Tongue (tissue), 1 donor: ENCODE measurements at regions not wholly inside any gene's neighbourhood (a gene's known extent, or its start where the extent isn't known, plus 50 kb on each side); places are given as distances from the start of the nearest gene placed in this dataset.
"Not testable (repeated sequence)": the region's sequence is repeated elsewhere in the genome, so short reads cannot be mapped to it uniquely, and the experiment has no call there.

Experiments used
- DNase-seq: peaks from one replicate; pipeline ENCODE4 v3.0.0-alpha.2; 2015

- DNase-seq, result no peak
Observed at GRCh38 chr20:48440916-48441315, 386.9 kb downstream of the PREX1 start.

DNA sequence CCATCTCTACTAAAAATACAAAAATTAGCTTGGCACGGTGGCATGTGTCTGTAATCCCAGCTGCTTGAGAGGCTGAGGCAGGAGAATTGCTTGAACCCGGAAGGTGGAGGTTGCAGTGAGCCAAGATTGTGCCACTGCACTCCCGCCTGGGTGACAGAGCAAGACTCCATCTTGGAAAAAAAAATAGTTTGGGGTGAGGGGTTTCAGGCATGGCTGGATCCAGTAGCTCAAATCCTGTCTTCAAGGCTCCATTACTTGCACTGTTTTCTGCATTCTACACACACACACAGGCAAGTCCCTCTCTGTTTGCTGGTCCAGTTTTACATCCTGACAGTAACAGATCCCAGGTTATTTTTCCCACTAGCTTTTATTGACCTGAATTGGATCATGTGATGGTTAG is 387.5 kb downstream of the PREX1 start:
- DNase-seq, result not testable (repeated sequence)

GRCh38 chr20:48437146-48437545 is 390.7 kb downstream of the PREX1 start:
- no peak for DNase-seq

- DNase-seq, result not testable (repeated sequence)
Observed at GRCh38 chr20:48436609-48437008, 391.2 kb downstream of the PREX1 start.

DNA sequence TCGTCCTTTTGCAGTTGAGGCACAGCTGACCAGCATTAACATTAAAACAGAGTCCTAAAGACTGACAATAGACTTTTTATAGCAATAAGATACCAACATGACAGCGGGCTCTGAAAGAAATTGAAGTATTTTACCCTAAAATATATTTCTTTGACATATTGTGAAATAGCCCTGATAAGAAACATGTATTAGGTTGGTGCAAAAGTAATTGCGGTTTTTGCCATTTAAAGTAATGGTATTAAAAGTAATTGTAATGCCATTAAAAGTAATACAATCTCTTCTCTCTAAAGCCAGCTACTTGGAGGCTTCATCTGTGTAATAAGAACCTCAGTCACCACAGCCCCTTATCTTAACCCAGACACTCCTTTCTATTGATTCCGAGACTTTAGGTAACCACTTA is 394.6 kb downstream of the PREX1 start:
- no peak for DNase-seq

- no peak for DNase-seq
Observed at GRCh38 chr20:48432494-48432832, 395.3 kb downstream of the PREX1 start.

- DNase-seq, result peak; percentile 34
Observed at GRCh38 chr20:48431653-48432493, 395.9 kb downstream of the PREX1 start.

DNA sequence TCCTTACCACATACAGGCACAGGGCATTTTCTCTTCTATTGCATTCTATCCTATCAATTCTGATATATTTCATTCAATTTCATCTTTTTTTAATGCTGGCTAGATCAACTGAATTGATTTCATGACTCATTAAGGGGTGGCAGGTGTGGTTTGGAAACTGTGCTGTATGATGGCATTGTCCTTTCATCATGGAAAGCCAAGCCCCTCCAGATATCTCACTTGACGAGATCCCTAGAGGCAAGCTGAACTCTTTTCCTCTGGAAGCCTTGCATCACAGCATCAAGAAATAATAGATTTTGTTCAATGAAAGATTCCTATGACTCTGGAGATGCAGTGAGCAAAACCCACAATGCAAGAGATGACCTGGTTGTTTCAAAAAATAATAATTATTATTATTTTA is 401.2 kb downstream of the PREX1 start:
- no peak for DNase-seq

GRCh38 chr20:48425817-48426612 is 401.8 kb downstream of the PREX1 start:
- DNase-seq, result no peak

DNA sequence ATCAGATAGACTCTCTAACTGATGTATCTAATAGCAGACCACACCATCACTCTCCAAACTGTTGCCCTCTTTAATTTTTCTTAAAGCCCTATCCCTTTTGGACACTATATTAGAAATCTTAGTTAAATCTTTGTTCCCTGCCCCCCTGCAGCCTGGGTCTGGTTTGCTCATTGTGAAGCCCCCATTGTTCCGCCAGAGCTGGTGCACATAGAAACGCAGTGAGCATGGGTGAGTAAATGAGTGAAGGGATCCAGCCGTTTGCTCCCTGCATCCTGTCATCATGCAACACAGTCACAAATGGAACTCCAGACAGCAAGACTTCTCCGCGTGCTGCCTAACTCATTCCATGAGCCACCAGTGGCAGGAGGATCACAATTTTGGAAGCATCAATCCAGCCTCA is 402.5 kb downstream of the PREX1 start:
- DNase-seq, result no peak

- DNase-seq, result no peak
Observed at GRCh38 chr20:48422242-48422960, 405.4 kb downstream of the PREX1 start.

- no peak for DNase-seq
Observed at GRCh38 chr20:48421547-48421946, 406.3 kb downstream of the PREX1 start.

DNA sequence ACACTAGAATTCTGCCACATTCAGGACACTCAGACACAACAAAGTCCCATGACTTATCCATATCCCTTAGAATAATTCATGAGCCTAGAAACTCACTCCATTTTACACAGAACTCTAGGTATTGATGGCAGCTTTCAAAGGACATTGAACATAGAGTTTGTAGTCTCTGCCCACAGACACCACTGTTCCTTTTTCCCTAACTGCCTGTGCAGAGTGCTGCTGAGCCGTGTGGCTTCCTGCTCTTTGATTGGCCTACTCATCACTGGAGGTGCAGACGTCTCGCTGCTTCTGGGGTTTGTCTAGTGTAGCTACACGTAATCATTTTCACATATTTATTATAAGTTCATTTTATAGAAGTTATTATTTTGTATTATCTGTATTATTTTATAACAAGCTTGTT is 407.6 kb downstream of the PREX1 start:
- no peak for DNase-seq

- no peak for DNase-seq
Observed at GRCh38 chr20:48419173-48419572, 408.6 kb downstream of the PREX1 start.

GRCh38 chr20:48416002-48416401 is 411.8 kb downstream of the PREX1 start:
- DNase-seq, result no peak

GRCh38 chr20:48414786-48415185 is 413.0 kb downstream of the PREX1 start:
- no peak for DNase-seq

- DNase-seq, result no peak
Observed at GRCh38 chr20:48411919-48412522, 415.8 kb downstream of the PREX1 start.

DNA sequence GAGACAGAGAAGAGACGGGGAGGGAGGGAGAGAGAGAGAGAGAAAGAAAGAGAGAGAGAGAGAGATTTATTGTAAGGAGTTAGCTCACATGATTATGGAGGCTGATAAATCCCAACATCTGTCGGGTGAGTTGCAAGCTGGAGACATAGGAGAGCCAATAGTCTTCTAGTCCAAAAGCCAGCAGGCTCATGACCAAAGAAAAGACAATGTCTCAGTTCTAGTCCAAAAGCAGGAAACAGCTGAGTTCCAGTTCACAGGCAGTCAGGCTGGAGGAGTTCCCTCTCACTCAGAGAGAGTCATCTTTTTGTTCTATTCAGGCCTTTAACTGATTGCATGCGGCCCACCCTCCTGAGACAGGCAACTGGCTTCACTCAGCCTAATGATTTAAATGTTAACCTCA is 416.6 kb downstream of the PREX1 start:
- peak; percentile 85 for DNase-seq

- no peak for DNase-seq
Observed at GRCh38 chr20:48409055-48409615, 418.7 kb downstream of the PREX1 start.

DNA sequence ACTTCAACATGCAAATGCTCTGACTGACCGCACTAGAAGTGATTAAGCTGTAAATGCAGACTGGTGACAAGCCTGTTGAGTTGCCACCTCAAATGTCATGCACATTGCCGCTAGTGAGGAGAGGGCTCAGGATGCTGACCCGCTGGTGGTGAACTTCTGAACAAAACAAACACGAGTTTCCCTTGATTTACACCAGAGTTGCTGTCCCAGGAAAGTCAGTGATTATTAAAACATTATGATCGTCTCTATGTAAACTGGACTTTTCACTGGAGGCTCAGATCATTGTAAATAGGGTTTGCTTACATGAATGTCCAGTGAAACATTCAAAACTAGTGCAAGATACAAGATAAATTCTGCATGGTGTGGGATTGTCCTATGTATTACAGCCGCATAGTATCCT is 420.1 kb downstream of the PREX1 start:
- no peak for DNase-seq

GRCh38 chr20:48406912-48407340 is 420.9 kb downstream of the PREX1 start:
- no peak for DNase-seq

GRCh38 chr20:48406498-48406897 is 421.3 kb downstream of the PREX1 start:
- DNase-seq, result no peak
